GM12872 (cell line): ENCODE measurements at regions not wholly inside any gene's neighbourhood (a gene's known extent, or its start where the extent isn't known, plus 50 kb on each side); places are given as distances from the start of the nearest gene placed in this dataset.

ENCODE experiments used
- TF ChIP-seq, protein P1 (sequence below): IDR thresholded peaks from 3 replicates; pipeline ENCODE4 v1.5.1; 2011; ENCODE audit warnings: low read depth, mild to moderate bottlenecking, low read length, moderate library complexity; ENCODE audit not compliant: insufficient read depth

GRCh38 chr22:48874956-48875355 lies 952.7 kb downstream of the BRD1 start:
- TF ChIP-seq, protein P1, sequence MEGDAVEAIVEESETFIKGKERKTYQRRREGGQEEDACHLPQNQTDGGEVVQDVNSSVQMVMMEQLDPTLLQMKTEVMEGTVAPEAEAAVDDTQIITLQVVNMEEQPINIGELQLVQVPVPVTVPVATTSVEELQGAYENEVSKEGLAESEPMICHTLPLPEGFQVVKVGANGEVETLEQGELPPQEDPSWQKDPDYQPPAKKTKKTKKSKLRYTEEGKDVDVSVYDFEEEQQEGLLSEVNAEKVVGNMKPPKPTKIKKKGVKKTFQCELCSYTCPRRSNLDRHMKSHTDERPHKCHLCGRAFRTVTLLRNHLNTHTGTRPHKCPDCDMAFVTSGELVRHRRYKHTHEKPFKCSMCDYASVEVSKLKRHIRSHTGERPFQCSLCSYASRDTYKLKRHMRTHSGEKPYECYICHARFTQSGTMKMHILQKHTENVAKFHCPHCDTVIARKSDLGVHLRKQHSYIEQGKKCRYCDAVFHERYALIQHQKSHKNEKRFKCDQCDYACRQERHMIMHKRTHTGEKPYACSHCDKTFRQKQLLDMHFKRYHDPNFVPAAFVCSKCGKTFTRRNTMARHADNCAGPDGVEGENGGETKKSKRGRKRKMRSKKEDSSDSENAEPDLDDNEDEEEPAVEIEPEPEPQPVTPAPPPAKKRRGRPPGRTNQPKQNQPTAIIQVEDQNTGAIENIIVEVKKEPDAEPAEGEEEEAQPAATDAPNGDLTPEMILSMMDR = no peak

GRCh38 chr22:48873191-48873520 lies 954.5 kb downstream of the BRD1 start:
- TF ChIP-seq, protein P1 = no peak

GRCh38 chr22:48872271-48873190 lies 955.1 kb downstream of the BRD1 start:
- TF ChIP-seq, protein P1 = no peak

DNA sequence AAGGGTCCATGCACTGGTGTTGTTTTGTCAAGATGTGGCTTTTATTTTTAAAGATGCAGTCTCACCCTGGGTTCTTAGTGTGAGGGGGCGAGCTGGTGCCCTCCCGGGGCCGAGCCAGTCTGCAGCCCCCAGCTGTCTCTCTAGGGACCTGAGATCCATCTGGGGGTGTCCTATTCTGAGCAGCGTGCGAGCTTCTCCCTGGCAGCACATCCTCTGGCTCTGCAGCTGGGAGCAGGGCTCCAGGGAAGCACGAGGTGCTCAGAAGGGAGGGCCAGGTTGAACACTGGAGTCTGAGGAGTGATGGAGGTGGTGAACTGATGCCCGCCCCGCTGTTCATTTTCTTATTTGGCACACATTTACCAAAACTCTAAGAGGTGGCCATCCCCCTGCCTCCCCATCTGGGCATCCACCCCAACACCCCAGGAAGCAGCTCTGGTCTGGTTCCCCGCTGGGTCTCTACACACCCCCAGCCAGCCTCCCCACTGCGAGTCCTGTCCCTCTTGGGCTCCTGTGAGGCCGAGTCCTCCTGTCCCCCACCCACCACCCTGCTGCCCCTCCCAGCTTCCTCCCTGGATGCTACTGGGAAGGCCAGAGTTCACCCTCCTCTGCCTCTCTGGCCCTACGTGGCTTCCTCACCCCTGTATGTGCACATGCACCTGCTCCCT lies 956.4 kb downstream of the BRD1 start:
- TF ChIP-seq, protein P1 = no peak

GRCh38 chr22:48870436-48870835 lies 957.2 kb downstream of the BRD1 start:
- TF ChIP-seq, protein P1 = no peak

GRCh38 chr22:48869788-48870187 lies 957.9 kb downstream of the BRD1 start:
- TF ChIP-seq, protein P1 = no peak

GRCh38 chr22:48869161-48869560 lies 958.5 kb downstream of the BRD1 start:
- TF ChIP-seq, protein P1 = no peak
